HL-60 (cell line): ENCODE measurements at regions not wholly inside any gene's neighbourhood (a gene's known extent, or its start where the extent isn't known, plus 50 kb on each side); places are given as distances from the start of the nearest gene placed in this dataset.
"Not testable (repeated sequence)": the region's sequence is repeated elsewhere in the genome, so short reads cannot be mapped to it uniquely, and the experiment has no call there.

ENCODE experiments used
- DNase-seq, 2 experiments: peaks; one replicate each; pipeline ENCODE4 v3.0.0-alpha.2; 2010 to 2020; ENCODE audit warnings: low read depth in 1 of 2, low spot score in 1 of 2
- H3K27ac ChIP-seq: fragments of 250-450 bp; sonication (Bioruptor Pico); replicated peaks from 2 replicates; pipeline ENCODE4 v1.5.1; 2020; ENCODE audit warnings: mild to moderate bottlenecking, moderate library complexity
- H3K27me3 ChIP-seq: fragments of 250-450 bp; sonication (Bioruptor Pico); 2 replicates; pipeline ENCODE4 v1.5.1; 2021; ENCODE audit warnings: mild to moderate bottlenecking, moderate library complexity; ENCODE audit not compliant: insufficient read depth, poor library complexity, severe bottlenecking
- H3K4me3 ChIP-seq: replicated peaks from 2 replicates; pipeline ENCODE4 v1.5.1; 2011; ENCODE audit warnings: mild to moderate bottlenecking, control low read depth, low read length; ENCODE audit not compliant: insufficient read depth
- GABPA ChIP-seq: IDR thresholded peaks from 2 replicates; pipeline ENCODE4 v1.6.1; 2012; ENCODE audit warnings: low read depth
- POLR2AphosphoS5 ChIP-seq: IDR thresholded peaks from 2 replicates; pipeline ENCODE4 v1.6.1; 2012; ENCODE audit warnings: low read depth
- REST ChIP-seq: IDR thresholded peaks from 2 replicates; pipeline ENCODE4 v1.6.1; 2012; ENCODE audit warnings: low read depth; ENCODE audit not compliant: insufficient replicate concordance
- SPI1 ChIP-seq: IDR thresholded peaks from 2 replicates; pipeline ENCODE4 v1.6.1; 2012; ENCODE audit warnings: low read depth, mild to moderate bottlenecking, borderline replicate concordance
- TF ChIP-seq, protein P1 (sequence below): IDR thresholded peaks from one replicate; pipeline ENCODE4 v1.5.1; 2011; ENCODE audit warnings: low read length, control low read depth, inconsistent platforms; ENCODE audit not compliant: insufficient read depth

DNA sequence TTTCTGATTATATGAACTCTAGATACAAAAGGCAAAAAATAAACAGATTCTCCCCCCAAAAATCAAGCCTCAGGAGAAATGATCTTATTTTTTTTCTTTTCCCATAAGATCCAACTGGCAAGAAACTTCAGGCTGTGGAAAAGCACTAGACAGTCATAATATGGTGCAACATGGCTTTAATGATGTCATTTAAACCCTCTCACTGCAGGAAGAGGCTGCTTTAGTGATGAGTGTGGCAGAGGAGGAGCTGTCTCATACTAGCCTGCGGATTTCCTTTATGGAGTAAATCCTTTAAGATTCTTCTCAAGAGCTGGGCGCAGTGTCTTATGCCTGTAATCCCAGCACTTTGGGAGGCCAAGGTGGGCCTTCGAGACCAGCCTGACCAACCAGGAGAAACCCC lies 83.3 kb upstream of the CD28 start:
- TF ChIP-seq REST (no peak), SPI1 (no peak), GABPA (no peak), POLR2AphosphoS5 (no peak)
- TF ChIP-seq, protein P1, sequence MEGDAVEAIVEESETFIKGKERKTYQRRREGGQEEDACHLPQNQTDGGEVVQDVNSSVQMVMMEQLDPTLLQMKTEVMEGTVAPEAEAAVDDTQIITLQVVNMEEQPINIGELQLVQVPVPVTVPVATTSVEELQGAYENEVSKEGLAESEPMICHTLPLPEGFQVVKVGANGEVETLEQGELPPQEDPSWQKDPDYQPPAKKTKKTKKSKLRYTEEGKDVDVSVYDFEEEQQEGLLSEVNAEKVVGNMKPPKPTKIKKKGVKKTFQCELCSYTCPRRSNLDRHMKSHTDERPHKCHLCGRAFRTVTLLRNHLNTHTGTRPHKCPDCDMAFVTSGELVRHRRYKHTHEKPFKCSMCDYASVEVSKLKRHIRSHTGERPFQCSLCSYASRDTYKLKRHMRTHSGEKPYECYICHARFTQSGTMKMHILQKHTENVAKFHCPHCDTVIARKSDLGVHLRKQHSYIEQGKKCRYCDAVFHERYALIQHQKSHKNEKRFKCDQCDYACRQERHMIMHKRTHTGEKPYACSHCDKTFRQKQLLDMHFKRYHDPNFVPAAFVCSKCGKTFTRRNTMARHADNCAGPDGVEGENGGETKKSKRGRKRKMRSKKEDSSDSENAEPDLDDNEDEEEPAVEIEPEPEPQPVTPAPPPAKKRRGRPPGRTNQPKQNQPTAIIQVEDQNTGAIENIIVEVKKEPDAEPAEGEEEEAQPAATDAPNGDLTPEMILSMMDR, result no peak
- no peak for DNase-seq
- Histone ChIP-seq H3K4me3 (no peak overlapping the region), H3K27ac (no peak overlapping the region), H3K27me3 (peaks cover 7% of the 10 kb centered on the region)

GRCh38 chr2:203623661-203624060 lies 82.8 kb upstream of the CD28 start:
- no peak overlapping the region for H3K4me3 ChIP-seq
- TF ChIP-seq, protein P1, result no peak
- no peak for TF ChIP-seq REST
- no peak for TF ChIP-seq POLR2AphosphoS5
- no peak for TF ChIP-seq SPI1
- no peak for TF ChIP-seq GABPA
- H3K27ac ChIP-seq, result no peak overlapping the region
- peaks cover 7% of the 10 kb centered on the region for H3K27me3 ChIP-seq
- no peak for DNase-seq

GRCh38 chr2:203625701-203626100 lies 80.7 kb upstream of the CD28 start:
- H3K4me3 ChIP-seq, result no peak overlapping the region
- peaks cover 7% of the 10 kb centered on the region for H3K27me3 ChIP-seq
- TF ChIP-seq GABPA (no peak), POLR2AphosphoS5 (no peak), REST (no peak), SPI1 (no peak)
- TF ChIP-seq, protein P1, result no peak
- no peak for DNase-seq
- no peak overlapping the region for H3K27ac ChIP-seq

- not testable (repeated sequence) for H3K27ac ChIP-seq, H3K4me3 ChIP-seq, H3K27me3 ChIP-seq, DNase-seq
Observed at GRCh38 chr2:203626247-203626646, 80.2 kb upstream of the CD28 start.
